Lung (tissue), 11 donors: ENCODE measurements at regions not wholly inside any gene's neighbourhood (a gene's known extent, or its start where the extent isn't known, plus 50 kb on each side); places are given as distances from the start of the nearest gene placed in this dataset.
A peak's percentile ranks its signal among the peaks of the same experiment; 100 is the strongest.

Experiments used
- ATAC-seq: fragments of 200-7000 bp; cut with Tn5 transposase; one replicate; pipeline ENCODE4 v1.9.1; 2020; ENCODE audit warnings: moderate number of reproducible peaks; ENCODE audit not compliant: insufficient read depth, low FRiP score
- DNase-seq, 3 donors: peaks; one replicate each; pipeline ENCODE4 v3.0.0-alpha.2; 2013 to 2017
- H3K27ac ChIP-seq, 2 donors: one replicate each; pipeline ENCODE4 v1.5.1; 2013; ENCODE audit warnings: mild to moderate bottlenecking in 2 of 2, moderate library complexity in 2 of 2, control low read depth in 1 of 2, inconsistent platforms in 1 of 2, low read depth in 1 of 2, low read length in 1 of 2
- H3K27me3 ChIP-seq, 3 donors: one replicate each; pipeline ENCODE4 v1.5.1; 2013; ENCODE audit warnings: low read length in 2 of 3; ENCODE audit not compliant: control insufficient read depth in 3 of 3, insufficient read depth in 3 of 3
- H3K36me3 ChIP-seq, 4 donors: one replicate each; pipeline ENCODE4 v1.5.1; 2013; ENCODE audit warnings: low read length in 4 of 4, mild to moderate bottlenecking in 1 of 4, moderate library complexity in 1 of 4; ENCODE audit not compliant: control insufficient read depth in 4 of 4, insufficient read depth in 4 of 4
- H3K4me1 ChIP-seq, 5 donors: one replicate each; pipeline ENCODE4 v1.5.1; 2013; ENCODE audit warnings: low read length in 5 of 5, mild to moderate bottlenecking in 2 of 5, moderate library complexity in 1 of 5; ENCODE audit not compliant: control insufficient read depth in 5 of 5, insufficient read depth in 5 of 5
- H3K4me3 ChIP-seq: one replicate; pipeline ENCODE4 v1.5.1; 2013; ENCODE audit warnings: mild to moderate bottlenecking, control low read depth, moderate library complexity
- H3K9ac ChIP-seq, 2 donors: one replicate each; pipeline ENCODE4 v1.5.1; 2013; ENCODE audit warnings: low read length in 2 of 2, control low read depth in 1 of 2; ENCODE audit not compliant: insufficient read depth in 1 of 2
- H3K9me3 ChIP-seq, 4 donors: one replicate each; pipeline ENCODE4 v1.5.1; 2013; ENCODE audit warnings: low read length in 3 of 4, mild to moderate bottlenecking in 1 of 4, moderate library complexity in 1 of 4; ENCODE audit not compliant: control insufficient read depth in 4 of 4, insufficient read depth in 3 of 4
- WGBS, 2 donors: extraction: QIAGEN DNeasy Blood & Tissue Kit; methylation state at CpG; one replicate each; pipeline ENCODE4 v1.1.7; 2013; 5-methylcytosine and 5-hydroxymethylcytosine counted together
- TF ChIP-seq, protein P1 (sequence below): IDR thresholded peaks from 2 replicates; pipeline ENCODE4 v1.5.1; 2012; ENCODE audit warnings: mild to moderate bottlenecking; ENCODE audit errors: control extremely low read depth, extremely low read depth
- donor health status: control.
- donor health status: control.
- donor health status: Bipolar disorder and iron deficiency.
- donor health status: healthy.
- donor health status: DM: yes; HTN: yes; CAD: no.

GRCh38 chr2:239664216-239664810 is 263.5 kb upstream of the HDAC4 start:
- no peak overlapping the region for H3K9ac ChIP-seq
- H3K36me3 ChIP-seq, result no peaks in the 10 kb centered on the region
- ATAC-seq (no peak), DNase-seq (no peak)
- no peak overlapping the region for H3K27ac ChIP-seq
- H3K27me3 ChIP-seq, result peaks cover 0 to 9% (median 2%) of the 10 kb centered on the region in 3 donors
- WGBS, 2 donors, result 91 to 93% methylated on average over 5 of the region's 5 CpGs
- no peak overlapping the region for H3K4me3 ChIP-seq
- TF ChIP-seq, protein P1, sequence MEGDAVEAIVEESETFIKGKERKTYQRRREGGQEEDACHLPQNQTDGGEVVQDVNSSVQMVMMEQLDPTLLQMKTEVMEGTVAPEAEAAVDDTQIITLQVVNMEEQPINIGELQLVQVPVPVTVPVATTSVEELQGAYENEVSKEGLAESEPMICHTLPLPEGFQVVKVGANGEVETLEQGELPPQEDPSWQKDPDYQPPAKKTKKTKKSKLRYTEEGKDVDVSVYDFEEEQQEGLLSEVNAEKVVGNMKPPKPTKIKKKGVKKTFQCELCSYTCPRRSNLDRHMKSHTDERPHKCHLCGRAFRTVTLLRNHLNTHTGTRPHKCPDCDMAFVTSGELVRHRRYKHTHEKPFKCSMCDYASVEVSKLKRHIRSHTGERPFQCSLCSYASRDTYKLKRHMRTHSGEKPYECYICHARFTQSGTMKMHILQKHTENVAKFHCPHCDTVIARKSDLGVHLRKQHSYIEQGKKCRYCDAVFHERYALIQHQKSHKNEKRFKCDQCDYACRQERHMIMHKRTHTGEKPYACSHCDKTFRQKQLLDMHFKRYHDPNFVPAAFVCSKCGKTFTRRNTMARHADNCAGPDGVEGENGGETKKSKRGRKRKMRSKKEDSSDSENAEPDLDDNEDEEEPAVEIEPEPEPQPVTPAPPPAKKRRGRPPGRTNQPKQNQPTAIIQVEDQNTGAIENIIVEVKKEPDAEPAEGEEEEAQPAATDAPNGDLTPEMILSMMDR, result no peak
- no peaks in the 10 kb centered on the region for H3K9me3 ChIP-seq
- H3K4me1 ChIP-seq, result peaks cover 0 to 8% (median 0%) of the 10 kb centered on the region in 5 donors

DNA sequence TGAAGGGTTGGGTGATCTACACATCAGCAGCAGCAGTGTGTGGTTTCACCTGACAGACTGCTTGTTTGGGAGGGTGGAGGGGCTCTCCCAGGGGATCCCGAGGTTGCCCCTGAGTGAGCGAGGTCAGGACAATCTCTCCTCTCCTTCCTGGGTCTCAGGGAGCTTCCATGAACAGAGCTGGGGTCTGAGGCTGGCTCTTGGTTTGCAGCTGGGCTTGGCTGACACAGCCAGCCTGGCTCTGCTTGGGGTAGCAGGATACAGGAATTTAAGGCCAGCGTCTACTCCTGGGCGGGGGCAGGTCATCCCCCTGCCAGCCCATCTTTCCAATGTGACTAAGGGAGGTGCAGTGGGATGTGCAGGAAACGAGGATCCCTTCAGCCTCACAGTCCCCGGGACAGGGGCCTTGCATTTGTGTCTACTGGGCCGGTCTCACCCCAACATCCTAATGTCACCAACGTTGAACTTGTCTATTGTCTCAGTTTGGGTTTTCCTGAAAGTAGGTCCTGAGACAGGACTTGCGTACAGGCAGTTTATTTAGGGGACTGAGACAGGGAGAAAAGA is 262.6 kb upstream of the HDAC4 start:
- TF ChIP-seq, protein P1, result no peak
- H3K27ac ChIP-seq, result no peak overlapping the region
- H3K9me3 ChIP-seq, result no peaks in the 10 kb centered on the region
- H3K4me3 ChIP-seq, result no peak overlapping the region
- H3K27me3 ChIP-seq, result peaks cover 0 to 9% (median 2%) of the 10 kb centered on the region in 3 donors
- no peak overlapping the region for H3K9ac ChIP-seq
- DNase-seq, result no peak
- H3K4me1 ChIP-seq, result peaks cover 0 to 8% (median 0%) of the 10 kb centered on the region in 5 donors
- no peaks in the 10 kb centered on the region for H3K36me3 ChIP-seq
- WGBS, 2 donors, result 90 to 91% methylated on average over 9 of the region's 9 CpGs
- no peak for ATAC-seq

GRCh38 chr2:239662413-239663120 is 261.7 kb upstream of the HDAC4 start:
- Histone ChIP-seq H3K4me1 (peaks cover 0 to 8% (median 0%) of the 10 kb centered on the region in 5 donors), H3K9me3 (no peaks in the 10 kb centered on the region), H3K4me3 (no peak overlapping the region), H3K36me3 (no peaks in the 10 kb centered on the region), H3K27me3 (peaks cover 0 to 9% (median 2%) of the 10 kb centered on the region in 3 donors), H3K27ac (no peak overlapping the region), H3K9ac (no peak overlapping the region)
- DNase-seq (peak in 1 of 3 donors; percentile 10), ATAC-seq (no peak)
- 67 to 79% methylated on average over 16 of the region's 16 CpGs for WGBS, 2 donors
- TF ChIP-seq, protein P1, result no peak
